COLO668 (cell line): ENCODE measurements at regions not wholly inside any gene's neighbourhood (a gene's known extent, or its start where the extent isn't known, plus 50 kb on each side); places are given as distances from the start of the nearest gene placed in this dataset.
"Not testable (repeated sequence)": the region's sequence is repeated elsewhere in the genome, so short reads cannot be mapped to it uniquely, and the experiment has no call there.

Experiments used
- DNase-seq: peaks from one replicate; lab custom pipeline; 2025; ENCODE audit not compliant: unreplicated experiment; lab: John Stamatoyannopoulos, UW

DNA sequence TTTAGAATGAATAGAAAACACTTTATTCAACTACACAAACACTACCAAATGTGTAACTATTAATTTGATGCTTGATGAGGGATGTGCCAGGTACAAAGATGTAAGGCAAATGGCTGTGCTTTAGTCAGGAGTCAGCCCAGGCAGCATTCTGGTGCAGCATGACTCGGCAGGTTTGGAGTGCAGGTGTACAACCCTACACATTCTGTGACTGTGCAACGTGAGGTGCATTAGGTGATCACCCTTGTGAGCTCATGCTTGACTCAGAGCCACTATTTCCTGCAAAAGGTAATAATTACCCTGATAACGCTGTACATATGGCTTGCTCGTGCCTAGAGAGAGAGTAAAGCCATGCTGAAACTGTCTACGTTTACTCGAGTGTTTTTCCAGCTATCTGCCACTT is 288.7 kb upstream of the DSEL start:
- DNase-seq = no peak

DNA sequence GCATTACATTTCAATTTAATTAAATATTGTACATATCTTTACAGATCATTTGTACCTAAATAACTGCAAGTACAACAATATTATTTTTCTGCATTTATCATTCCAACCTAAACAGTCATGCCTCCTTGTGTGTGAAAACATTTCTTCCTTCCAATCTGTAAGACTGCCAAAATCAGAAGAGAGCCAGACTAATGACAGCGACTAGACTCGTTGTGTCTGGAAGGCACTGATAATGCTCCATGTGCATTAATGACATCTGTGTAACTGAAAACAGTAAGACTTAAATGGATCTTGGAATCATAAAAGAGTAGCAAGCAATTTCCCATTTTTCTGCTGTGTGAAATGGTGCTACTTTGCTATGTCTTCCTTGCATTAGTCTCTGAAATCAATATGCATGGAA is 278.0 kb upstream of the DSEL start:
- no peak for DNase-seq

DNA sequence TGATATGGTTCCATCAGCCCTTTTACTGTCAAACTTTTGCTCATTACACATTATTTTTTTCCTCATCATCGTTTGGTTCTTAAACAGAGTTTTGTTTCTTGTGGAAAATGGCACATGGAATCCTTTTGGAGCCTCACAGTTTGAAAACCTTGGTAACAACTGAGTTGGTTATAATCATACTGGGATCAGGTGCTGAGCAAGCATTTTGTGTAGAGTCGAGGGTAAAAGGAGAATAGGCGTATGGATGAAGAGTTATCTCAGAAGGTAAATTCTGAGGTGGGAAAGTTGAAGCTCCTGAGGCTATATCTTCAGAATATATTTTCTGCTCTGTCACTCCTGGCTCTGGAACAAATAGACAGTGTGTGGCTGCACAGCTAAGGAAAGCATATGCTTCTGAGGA is 274.0 kb upstream of the DSEL start:
- no peak for DNase-seq

DNA sequence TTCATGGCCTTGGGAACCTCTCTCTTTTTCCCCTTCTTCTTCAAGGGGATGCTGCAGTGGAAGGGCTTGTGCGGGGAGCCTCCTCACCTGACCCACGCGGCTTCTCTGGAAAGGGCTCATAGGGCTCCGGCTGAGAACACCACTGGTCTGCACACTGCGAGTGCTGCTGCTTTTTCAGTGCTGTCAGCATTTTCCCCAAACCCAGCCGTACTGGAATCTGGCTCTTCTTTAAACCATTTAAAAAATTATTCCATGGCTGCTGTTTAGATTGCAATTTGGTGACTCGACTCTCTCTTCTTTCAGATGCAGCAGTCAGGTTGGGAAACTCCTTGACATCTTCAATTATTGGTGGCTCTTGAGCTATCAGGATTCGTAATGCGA is 272.6 kb upstream of the DSEL start:
- no peak for DNase-seq

DNA sequence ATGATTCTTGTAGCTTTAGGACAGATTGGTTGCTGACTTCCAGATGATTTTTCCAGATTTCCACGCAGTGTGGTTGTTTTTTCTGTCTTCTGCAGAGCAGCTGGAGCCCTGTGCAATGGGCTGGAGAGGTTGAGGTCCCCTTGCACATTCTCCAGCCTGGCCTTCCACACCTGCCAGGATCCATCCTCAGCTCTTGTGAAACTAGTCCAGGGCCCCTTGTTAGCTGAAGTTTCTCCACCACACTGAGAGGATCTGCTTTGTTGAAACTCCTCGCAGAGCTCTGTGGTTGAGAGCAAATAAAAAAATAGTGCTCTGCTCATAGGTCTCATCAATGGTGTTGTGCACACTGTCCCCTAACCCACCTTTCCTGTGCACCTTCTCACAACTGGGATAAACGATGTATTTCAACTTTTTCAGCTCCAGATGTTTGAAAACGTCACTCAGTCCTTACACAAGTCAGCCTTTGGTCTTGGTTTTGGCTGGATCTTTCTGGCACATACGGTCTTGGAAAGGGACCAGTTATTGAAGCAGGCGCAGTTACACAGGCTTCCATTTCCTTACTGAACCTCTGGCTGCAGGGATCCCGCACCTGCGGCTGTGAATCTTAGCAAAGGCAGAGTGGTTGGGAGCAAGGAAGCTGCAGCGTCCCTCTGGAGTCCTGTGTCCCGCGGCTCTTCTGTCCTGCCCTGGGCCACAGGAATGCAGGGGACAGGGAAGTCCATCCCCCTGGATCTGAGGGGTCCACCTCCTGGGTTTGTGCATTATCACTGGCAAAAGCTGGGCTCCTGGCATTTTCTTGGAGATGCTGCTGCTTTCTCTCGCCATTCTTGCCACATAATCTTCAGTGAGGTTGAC is 272.0 kb upstream of the DSEL start:
- DNase-seq = no peak

DNA sequence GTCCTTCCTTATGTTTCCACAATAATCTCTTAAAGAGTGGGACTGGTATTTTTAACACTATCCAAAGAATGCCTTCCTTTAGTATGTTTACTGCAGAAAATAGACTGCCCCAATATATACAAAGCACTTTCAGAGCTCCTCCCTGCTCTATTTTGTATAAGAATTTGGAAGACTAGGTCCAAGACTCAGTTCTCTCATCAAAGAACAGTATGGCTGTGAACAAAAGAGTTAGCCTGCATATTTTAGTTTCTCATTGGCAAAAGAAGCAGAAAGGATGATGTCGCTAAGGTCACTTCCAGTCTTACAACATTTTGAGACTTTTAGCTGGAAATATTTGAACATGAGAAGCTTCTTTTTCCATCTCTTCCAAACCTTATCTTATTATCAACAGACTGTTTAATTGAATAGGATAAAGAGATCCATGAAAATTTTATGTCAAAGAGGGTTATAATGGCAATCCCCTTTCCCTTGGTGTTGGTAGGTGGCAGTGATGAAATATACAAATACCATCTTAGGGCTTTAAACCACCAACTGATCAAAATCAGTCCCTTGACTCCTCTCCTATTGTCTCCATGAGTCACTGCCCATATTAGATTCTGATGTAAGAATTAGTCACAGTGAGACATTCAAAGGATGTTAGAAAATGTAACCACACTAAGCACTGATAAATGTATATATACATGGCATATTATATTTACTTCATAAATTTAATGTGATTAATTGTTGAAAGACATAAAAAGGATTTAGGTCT is 266.9 kb upstream of the DSEL start:
- DNase-seq = no peak

DNA sequence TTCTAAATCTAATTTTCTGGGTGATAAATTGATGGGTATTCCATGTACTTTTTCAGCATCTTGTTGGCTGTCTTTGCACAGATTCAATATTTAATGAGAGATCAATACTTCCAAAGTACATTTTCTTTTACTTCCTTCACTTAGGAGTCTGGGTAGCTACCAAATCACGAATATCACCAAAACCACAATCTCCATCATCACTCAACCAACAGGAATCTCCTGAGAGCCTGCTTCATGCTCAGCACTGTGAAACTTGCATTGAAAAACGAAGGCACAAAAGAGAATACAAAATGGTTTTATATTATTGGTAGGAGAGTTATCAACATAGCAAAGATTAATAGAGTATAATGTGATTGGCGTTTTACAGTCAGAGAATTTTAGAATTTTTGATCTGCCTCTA is 261.5 kb upstream of the DSEL start:
- no peak for DNase-seq

DNA sequence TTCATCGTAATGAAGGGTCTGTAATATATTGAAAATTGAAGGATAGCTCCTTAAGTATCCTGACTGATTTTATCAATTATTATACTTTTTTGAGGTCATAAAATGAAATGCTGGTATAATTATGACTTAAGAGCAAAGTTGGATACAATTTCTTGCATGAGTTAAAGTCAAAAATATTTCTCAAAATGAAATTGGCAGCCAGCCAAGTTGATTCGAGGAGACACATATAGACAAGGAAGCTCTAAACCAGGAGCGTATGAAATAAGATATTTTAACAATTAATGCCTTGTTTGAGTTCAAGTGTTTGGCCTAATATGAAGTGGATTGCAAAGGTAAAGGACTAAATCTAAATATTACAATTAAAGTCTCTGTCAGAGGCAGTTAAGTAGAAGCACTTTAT is 260.4 kb upstream of the DSEL start:
- no peak for DNase-seq

DNA sequence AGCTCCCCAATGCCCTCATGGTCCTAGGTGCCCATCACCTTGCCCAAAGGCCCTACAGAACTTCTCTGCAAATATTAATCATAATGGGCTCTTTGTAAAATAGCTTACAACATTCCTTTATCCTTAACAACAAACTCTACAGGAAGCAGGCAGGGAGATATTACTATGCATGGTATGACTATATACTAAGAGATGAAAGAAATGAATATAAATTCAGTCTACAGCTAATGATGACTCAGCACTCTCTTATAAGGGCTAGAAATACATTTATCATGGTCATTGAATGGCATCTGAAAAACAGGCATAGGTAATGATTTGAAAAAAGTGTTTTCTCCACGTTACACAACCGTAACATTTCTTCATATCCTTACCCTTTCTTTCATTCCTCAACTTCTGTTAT is 254.8 kb upstream of the DSEL start:
- no peak for DNase-seq

DNA sequence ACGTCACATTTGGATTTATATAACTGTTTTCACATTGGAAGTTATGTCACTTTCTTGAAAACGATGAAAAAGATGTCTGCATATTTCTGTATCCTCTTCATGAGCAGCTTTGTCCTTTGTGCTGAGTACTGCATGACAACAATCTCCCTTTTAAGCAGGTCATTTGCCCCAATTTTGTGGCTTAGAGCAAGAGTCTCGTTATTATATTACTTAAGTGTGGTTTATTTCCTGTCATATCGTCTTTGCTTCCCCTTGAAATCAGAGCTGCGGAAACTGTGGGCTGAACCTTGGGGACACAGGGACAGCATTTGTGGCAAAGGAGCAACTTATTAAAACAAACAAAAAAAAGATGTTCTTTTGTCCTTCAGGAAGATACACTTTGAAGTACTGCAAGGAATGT is 254.0 kb upstream of the DSEL start:
- DNase-seq = no peak

DNA sequence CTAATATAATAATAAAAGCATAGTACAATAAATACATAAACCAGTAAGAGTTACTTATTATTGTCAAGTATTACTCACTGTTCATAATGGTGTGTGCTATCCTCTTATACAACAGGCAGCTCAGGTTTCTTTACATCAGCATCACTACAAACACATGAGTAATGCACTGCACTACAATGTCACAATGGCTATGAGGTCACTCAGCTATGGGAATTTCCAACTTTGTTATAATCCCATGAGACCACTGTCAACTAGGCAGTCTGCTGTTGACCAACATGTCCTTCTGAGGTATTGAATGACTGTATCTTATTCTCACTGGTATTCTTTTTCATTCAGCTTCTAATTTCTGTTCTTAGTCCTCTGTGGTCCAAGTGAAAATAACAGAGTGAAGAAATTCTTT is 250.4 kb upstream of the DSEL start:
- no peak for DNase-seq

DNA sequence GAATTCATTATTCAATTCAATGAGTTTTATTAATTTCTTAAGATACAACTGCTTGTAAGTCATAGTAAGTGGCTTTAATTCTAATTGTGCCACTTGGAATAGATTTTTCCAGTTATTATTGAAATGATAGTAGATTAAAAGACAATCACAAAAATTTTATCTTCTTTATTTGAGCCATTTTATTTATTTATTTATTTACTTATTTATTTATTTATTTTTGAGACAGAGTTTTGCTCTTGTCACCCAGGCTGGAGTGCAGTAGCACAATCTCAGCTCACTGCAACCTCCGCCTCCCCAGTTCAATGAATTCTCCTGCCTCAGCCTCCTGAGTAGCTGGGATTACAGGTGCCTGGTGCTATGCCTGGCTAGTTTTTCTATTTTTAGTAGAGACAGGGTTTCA is 235.7 kb upstream of the DSEL start:
- not testable (repeated sequence) for DNase-seq

DNA sequence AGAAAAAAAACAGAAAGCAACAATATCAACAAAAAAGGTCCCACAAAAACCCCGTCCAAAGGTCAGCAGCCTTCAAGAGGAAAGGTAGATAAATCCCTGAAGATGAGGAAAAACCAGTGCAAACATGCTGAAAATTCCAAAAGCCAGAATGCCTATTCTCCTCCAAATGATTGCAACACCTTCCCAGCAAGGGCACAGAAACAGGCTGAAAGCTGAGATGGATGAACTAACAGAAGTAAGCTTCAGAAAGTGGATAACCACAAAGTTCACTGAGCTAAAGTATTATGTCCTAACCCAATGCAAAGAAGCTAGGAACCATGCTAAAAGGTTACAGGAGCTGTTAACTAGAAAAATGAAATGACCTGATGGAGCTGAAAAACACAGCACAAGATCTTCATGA is 226.4 kb upstream of the DSEL start:
- DNase-seq = no peak

DNA sequence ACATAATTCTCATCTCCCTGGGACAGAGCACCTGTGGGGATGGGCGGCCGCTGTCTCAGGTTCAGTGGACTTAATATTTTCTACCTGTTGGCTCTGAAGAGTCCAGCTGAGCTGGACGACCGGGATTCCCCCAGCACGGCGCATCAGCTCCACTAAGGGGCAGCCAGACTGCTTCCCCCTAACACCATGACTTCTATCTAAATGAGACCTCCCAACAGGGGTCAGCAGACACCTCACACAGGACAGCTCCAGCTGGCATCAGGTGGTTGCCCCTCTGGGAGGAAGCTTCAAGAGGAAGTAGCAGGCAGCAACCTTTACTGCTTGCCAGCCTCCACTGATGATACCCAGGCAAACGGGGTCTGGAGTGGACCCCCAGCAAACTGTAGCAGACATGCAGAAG is 226.0 kb upstream of the DSEL start:
- no peak for DNase-seq

DNA sequence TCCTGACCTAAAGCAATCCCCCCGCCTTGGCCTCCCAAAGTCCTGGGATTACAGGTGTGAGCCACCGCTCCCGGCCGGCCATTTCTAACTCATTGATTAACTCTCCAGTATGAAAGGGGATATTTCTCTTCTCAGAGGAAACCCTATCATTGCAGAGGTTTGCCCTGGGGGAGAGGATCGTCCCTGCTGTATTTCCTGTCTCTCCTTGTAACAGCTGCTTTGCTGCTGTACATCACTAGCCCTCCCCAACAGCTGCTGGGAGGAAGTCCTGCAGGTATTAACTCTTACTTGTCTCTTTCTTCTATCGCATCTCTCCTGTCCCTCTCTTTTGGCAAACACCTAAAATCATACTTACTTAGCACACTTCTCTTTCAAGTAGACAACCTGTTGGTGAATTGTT is 219.0 kb upstream of the DSEL start:
- DNase-seq = no peak

DNA sequence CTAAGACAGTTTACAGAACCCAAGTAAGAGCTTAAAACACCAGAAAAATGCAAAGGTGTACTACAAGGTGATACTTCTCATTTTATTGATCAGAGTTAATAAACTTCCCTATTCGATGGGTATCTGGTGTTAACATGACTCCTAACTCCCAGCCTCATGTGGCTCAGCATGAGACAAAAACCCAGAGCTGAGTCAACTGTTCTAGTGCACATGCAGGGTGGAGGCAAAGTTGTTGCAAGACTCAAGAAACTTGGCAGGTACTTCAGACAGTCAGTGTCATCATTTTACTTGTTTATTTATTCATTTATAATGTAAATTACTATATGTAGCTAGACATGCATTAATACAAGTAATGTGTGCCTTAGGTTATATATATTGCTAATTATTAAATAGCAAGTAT is 216.6 kb upstream of the DSEL start:
- DNase-seq = no peak

DNA sequence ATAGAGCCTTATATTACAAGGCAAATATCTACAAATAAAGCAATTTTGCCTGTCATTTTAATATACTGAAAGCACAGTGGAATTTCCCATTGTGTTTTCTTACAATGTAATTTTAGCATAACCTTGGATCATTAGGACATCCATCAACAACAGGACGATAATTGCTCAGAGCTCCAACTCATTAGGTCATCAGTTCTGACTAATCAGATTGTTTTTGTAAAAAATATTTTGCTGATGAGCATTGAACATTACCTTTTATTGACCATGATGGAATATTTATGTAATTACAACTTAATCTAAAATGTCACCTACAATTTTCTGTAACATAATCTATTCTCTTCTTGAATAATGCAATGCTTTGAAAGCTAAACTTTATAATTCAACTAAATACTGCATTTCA is 215.3 kb upstream of the DSEL start:
- no peak for DNase-seq

DNA sequence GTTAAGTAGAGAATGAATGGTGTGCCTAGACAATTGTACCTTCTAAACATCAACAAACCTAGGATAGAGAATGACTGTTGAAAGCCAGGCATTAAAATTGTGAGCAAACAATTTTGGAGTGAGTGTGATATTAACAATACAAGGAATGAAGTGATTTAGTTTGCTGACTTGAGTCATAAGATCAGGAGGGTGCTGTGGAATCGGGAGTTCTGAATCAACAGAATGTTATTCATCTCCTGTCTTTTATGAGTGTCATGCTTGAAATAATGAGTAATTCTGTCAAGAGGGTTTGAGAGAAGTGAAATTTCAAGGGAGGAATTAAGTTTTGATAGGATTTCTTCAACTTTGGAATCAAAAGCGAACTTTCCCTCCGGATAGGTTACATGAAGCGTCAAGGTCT is 214.4 kb upstream of the DSEL start:
- DNase-seq = no peak

DNA sequence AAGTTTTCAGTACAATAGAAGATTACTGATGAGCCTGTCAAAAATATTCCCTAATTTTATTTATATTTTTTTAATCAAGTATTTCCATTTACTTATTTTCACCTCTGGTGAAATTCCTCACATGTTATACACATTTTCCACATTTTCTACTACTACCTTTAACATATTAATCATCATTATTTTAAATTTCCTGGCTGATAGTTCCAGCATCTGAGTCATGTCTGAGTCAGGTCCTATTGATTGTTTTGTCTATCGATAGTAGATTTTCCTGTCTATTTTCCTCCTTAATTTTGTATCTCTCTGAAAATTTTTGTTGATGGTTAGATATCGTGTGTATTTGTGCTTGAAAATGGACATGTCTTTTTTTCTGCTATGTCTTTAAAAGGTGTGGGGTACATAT is 211.8 kb upstream of the DSEL start:
- no peak for DNase-seq

DNA sequence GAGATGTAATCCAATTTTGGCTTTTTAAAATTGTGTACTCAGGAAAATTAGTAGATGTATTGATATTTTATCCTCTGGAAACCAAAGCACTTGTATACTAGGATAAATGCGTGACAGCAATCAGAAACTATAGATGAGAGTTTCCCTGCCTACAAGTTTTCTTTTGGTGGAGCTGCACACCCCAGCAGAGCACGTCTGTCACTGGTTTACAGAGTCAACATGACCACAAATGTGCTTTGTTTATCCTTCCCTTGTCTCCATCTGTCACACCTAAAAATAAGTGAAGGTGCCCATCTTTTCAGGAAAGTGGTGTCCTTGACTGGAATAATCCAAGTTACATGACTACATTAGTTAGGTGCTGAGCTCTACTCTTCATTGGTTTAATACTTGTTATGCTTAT is 210.4 kb upstream of the DSEL start:
- DNase-seq = no peak

DNA sequence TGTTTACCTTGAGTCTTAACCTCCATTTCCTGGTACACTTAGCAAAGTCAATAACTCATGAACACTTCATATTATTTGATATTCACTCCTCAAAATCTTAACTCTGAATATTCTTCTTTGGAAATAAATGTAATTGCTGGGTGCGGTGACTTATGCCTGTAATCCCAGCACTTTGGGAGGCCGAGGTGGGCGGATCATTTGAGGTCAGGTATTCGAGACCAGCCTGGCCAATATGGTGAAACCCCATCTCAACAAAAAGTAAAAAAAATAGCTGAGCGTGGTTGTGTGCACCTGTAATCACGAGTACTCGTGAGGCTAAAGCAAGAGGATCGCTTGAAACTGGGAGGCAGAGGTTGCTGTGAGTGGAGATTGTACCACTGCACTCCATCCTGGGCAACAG is 201.3 kb upstream of the DSEL start:
- no peak for DNase-seq

DNA sequence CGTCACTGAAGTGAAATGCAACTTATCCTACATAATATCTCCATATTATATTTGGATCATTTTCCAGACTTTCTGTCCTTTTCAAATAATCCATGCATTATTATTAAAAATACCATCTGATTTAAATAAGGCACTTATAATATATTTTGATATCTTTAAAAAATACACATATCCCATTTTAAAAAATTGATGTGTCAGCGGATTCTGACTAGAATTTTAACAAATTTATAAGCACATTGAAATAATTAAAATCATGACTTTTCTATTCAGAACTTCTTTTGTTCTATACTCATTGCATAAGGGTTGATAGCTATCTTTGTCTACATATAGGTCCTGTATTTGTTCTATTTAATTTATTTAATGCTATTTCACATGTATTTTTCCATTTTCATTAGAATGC is 199.0 kb upstream of the DSEL start:
- no peak for DNase-seq

DNA sequence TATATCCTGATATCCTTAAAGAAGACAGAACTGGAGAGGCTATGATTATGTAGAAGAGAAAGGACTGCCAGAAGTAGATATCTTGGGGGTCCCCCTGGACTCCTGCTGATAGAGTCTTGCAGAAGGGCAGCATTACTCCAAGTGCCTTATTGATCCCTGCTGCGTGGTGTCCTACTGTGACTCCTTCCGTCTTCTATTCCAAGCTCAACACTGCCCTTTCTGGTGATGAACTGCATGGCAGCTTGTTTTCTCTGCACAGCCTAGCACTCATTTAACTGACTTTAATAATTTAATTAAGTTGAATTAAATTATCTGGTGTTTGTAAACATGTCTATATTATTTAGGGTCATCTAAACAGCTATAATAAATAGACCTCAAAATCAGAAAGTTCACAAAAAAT is 194.1 kb upstream of the DSEL start:
- DNase-seq = no peak
